Activated naive CD8-positive, alpha-beta T cell treated with anti-CD3 and anti-CD28 coated beads, Interleukin-2, amount 50 U/mL, for 16 hours (primary cell): ENCODE measurements at regions not wholly inside any gene's neighbourhood (a gene's known extent, or its start where the extent isn't known, plus 50 kb on each side); places are given as distances from the start of the nearest gene placed in this dataset.

Source experiments
- DNase-seq: peaks from one replicate; pipeline ENCODE4 v3.0.0-alpha.2; 2020; ENCODE audit warnings: low read depth, low spot score

GRCh38 chr2:217275091-217275490, 415.2 kb upstream of the TNP1 start:
- no peak for DNase-seq

GRCh38 chr2:217274578-217274977, 414.7 kb upstream of the TNP1 start:
- DNase-seq: no peak

GRCh38 chr2:217273851-217274250, 414.0 kb upstream of the TNP1 start:
- DNase-seq: no peak

- DNase-seq: no peak
Measured at GRCh38 chr2:217273162-217273561, 413.3 kb upstream of the TNP1 start.

GRCh38 chr2:217271813-217272212, 411.9 kb upstream of the TNP1 start:
- DNase-seq: no peak

GRCh38 chr2:217270485-217271121, 410.7 kb upstream of the TNP1 start:
- DNase-seq: no peak

GRCh38 chr2:217269701-217270484, 410.0 kb upstream of the TNP1 start:
- DNase-seq: no peak

GRCh38 chr2:217268978-217269377, 409.1 kb upstream of the TNP1 start:
- no peak for DNase-seq

- DNase-seq: no peak
Measured at GRCh38 chr2:217267758-217268157, 407.9 kb upstream of the TNP1 start.

- DNase-seq: no peak
Measured at GRCh38 chr2:217263756-217264155, 403.9 kb upstream of the TNP1 start.

- DNase-seq: no peak
Measured at GRCh38 chr2:217262911-217263310, 403.0 kb upstream of the TNP1 start.

- no peak for DNase-seq
Measured at GRCh38 chr2:217261452-217261851, 401.6 kb upstream of the TNP1 start.

GRCh38 chr2:217260441-217261115, 400.7 kb upstream of the TNP1 start:
- DNase-seq: no peak

GRCh38 chr2:217258170-217258569, 398.3 kb upstream of the TNP1 start:
- DNase-seq: no peak

GRCh38 chr2:217256251-217256650, 396.4 kb upstream of the TNP1 start:
- no peak for DNase-seq

GRCh38 chr2:217254111-217254510, 394.2 kb upstream of the TNP1 start:
- DNase-seq: no peak

- DNase-seq: no peak
Measured at GRCh38 chr2:217252181-217252580, 392.3 kb upstream of the TNP1 start.

- DNase-seq: no peak
Measured at GRCh38 chr2:217250013-217250524, 390.2 kb upstream of the TNP1 start.

- DNase-seq: no peak
Measured at GRCh38 chr2:217249121-217250012, 389.5 kb upstream of the TNP1 start.

- DNase-seq: no peak
Measured at GRCh38 chr2:217248312-217248935, 388.6 kb upstream of the TNP1 start.

GRCh38 chr2:217247476-217247875, 387.6 kb upstream of the TNP1 start:
- no peak for DNase-seq
